NCI-H1105 treated with DMSO at 0.1 percent for 48 hours (cell line): ENCODE measurements at regions not wholly inside any gene's neighbourhood (a gene's known extent, or its start where the extent isn't known, plus 50 kb on each side); places are given as distances from the start of the nearest gene placed in this dataset.
"Not testable (repeated sequence)": the region's sequence is repeated elsewhere in the genome, so short reads cannot be mapped to it uniquely, and the experiment has no call there.

ENCODE experiments used
- DNase-seq: peaks from one replicate; lab custom pipeline; 2025; lab: John Stamatoyannopoulos, UW

GRCh38 chr2:131639001-131639620 lies 111.4 kb downstream of the CCDC74A start:
- not testable (repeated sequence) for DNase-seq

DNA sequence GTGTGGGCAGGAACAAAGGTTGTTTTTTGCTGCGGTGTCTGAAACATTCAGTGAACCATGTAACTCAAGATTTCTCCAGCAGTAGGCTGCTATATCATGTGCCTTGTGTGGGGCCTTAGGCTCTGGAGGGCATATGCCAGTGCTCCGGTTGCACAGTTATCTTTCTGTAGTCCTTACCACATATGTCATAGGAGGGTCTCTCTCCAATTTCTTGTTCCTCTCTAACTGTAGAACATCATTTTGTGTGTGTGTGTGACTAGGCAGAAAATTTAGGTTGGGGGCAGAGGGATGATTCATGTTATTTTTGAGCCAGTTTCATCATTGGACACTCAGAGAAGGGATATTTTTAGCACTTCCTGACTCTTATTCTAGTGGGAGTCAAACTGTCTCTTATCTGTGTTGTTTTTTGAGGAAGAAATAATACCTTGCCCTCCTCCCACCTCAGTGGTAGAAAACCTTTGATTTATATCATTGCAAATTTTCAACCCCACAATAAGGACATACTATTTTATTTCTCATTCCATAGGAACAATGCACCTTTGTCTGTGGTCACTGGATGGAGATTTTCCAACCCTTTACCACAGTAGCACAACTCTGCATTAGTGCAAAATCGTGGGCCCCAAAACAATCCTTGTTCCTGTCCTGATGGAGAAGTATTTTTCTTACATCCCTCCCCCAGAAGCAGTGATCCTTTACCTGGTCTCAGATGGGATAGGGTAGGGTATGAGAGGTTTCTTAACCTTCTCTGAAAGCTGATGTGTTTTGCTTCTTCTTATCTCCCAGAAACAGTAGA lies 113.9 kb downstream of the CCDC74A start:
- no peak for DNase-seq

- DNase-seq = not testable (repeated sequence)
Measured at GRCh38 chr2:131643180-131643579, 115.5 kb downstream of the CCDC74A start.

DNA sequence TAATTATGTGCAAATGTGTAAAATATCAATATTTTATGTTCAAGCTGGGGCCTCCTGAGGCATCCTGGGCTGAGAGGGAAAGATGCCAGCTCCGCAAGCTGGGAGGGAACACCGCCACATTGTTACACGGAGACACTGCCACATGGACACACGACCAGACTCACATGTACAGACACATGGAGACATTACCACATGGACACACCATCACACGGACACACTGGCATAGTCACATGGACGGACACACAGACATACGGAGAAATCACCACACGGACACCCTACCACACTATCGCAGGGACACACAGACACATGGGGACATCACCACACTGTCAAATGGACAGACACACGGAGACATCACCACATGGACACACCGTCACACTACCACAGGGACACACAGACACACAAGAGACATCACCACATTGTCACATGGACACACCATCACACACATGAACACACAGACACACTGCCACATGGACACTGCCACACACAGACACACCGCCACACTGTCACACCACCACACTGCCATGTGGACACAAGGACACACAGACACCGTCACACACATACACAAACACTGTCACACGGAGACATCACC lies 117.6 kb downstream of the CCDC74A start:
- DNase-seq = no peak

- not testable (repeated sequence) for DNase-seq
Measured at GRCh38 chr2:131646220-131646619, 118.5 kb downstream of the CCDC74A start.

- no peak for DNase-seq
Measured at GRCh38 chr2:131646669-131647297, 119.1 kb downstream of the CCDC74A start.

- not testable (repeated sequence) for DNase-seq
Measured at GRCh38 chr2:131648565-131648964, 120.9 kb downstream of the CCDC74A start.

GRCh38 chr2:131652246-131652645 lies 124.6 kb downstream of the CCDC74A start:
- DNase-seq = not testable (repeated sequence)

GRCh38 chr2:131654107-131654506 lies 126.4 kb downstream of the CCDC74A start:
- DNase-seq = not testable (repeated sequence)

DNA sequence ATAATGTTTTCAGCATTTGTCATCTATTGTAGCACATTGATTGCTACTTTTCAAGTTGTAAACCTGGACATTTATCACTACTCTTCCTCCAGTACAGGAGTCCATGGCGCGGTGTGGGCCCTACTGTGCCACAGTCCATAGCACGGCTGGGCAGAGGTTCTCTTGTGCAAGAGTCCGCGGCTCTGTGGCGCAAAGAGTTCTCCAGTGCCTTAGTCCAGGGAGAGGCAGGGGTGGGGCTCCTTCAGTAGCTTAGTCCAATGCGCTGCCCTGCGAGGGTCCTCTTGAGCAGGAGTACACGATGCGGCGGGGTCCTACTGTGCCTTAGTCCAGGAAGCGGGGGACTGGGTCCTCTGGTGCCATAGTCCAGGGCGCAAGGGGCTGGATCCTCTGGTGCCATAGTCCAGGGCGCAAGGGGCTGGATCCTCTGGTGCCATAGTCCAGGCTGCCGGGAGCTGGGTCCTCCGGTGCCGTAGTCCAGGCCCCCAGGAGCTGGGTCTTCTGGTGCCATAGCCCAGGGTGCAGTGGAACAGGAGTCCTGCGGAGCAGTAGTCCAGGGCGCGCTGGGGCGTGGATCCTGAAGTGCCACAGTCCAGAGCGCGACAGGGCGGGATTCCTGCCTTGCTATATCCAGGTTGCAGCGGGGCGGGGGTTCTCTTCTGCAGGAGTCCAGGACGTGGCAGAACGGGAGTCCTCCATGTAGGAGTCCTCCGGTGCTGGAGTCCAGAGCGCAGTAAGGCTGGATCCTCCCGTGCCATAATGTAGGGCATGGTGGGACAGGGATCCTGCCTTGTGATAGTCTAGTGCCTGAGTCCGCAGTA lies 129.3 kb downstream of the CCDC74A start:
- DNase-seq = no peak

DNA sequence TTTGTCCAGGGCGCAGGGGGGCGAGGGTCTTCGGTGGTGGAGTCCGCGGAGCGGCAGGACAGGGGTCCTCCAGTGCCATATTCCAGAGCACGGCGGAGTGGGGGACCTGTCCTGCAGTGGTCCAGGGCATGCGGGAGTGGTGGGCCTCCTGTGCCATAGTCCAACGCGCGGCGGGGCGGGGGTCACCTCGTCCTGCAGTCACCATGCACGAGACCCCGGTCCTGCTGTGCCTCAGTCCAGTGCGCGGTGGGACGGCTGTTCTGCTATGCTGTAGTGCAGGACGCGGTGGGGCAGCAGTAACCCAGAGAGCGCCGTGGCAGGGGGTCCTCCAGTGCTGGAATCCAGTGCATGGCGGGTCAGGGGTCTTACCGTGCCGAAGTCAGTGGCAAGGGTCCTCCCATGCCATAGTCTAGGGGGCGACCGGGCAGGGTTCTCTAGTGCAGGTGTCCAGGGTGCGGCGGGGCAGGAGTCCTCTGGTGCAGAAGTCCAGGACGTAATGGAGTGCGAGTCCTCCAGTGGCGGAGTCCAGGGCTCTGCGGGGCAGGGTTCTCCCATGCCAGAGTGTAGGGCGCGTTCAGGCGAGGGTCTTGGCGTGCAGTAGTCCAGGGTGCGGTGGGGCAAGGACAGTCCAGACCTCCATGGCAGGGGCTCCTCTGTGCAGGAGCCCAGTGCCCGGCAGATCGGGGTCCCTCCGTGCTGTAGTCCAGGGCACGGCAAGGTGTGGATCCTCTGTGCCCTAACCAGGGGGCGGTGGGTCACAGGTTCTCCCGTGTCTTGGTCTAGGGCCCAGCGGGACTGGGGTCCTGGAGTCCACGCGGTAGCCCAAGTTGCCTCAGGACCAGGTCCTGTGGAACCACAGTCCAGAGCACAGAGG lies 130.4 kb downstream of the CCDC74A start:
- DNase-seq = no peak

- DNase-seq = no peak
Measured at GRCh38 chr2:131658769-131659131, 131.1 kb downstream of the CCDC74A start.

DNA sequence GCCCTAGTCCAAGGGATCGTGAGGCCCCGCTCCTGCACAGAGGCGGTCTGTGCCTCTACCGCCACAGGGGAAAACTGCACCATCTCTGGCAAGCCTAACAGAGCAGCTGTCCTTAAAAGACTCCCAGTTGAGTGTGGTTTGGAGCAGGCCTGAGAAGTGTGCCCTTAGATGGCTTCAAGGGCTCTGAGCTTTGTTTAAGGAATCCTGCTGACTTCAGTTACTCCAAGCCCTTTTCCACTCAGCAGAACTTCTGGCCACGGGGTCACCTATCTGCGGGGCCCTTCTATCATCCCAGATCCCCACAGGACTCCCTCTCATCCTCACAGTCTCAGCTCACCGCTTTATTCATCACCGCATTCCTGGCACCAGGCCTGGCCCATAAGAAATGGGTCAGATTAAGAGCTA lies 131.5 kb downstream of the CCDC74A start:
- DNase-seq = no peak

DNA sequence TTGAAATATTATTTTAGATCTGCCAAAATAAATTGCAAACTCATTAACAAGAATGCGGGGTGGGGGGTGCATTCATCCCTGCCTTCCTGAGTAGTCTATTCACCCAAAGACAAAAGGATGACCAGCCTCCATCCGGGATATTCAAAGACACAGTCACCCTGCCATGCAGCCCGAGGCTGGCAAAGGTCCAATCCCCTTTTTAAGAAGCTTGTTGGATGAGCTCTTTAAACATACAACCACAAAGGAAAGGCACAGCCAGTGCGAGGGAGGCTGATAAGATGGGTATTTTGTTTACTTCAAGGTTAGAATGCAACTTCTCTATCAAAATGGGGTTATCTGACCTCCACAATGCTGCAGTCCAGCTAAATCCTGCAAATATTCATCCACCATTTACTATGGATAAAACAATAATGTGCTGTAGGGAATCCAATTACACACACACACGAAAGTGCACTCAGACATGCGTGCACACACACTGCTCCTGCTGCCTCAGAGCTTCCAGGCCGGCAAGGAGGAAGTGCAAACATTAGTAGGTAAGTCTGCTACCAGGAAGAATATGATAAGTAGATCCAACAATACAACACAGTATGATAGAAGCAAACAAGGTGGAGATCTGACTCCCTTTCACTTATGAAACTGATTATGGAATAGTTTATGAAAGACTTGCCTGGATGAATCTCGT lies 133.6 kb downstream of the CCDC74A start:
- not testable (repeated sequence) for DNase-seq

DNA sequence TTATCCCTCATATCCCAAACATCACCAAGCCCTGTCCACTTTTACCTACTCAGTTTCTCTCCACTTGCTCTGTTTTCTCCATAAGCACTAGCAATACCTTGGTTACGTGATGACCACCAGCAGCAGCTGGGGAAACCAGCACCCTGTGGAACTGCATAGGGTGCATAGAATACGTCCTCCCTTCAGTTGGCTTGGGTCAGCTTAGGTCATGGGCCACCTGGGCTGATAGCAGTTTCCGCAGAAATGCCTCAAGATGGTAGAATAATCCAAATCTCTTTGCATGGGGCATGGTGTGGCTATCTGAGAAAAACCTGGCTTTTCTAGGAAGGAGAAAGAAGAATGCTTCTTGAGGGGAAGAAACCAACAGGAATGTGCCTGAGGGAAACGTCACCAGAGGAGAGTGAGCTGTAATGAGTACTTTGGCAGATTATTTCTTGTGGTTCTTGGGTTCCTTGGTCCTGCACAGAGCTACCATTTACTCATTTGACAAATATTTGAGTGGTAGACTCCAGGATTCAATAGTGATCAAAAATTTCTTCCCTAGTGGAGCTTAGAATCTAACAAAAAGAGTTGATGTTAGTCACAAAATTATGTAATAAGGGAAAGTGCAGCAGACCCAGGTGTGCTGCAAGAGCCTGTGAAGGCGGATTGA lies 134.3 kb downstream of the CCDC74A start:
- DNase-seq = not testable (repeated sequence)

DNA sequence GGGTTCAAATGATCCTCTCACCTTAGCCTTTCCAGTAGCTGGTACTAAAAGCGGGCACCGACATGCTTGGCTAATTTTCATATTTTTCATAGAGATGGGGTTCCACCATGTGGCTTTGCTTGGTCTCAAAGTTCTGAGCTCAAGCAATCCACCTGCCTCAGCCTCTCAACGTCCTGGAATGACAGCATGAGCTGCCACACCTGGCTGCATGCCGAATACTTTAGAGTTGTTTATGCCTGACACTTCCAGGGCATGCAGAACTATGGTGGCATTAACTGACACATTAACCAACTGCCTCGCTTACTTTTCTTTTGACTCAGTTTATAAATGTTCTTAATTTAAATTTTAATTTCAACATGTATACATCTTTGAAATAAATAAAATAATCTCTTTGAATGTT lies 135.8 kb downstream of the CCDC74A start:
- DNase-seq = not testable (repeated sequence)

GRCh38 chr2:131665716-131666115 lies 138.0 kb downstream of the CCDC74A start:
- not testable (repeated sequence) for DNase-seq

GRCh38 chr2:131668794-131669540 lies 141.3 kb downstream of the CCDC74A start:
- DNase-seq = not testable (repeated sequence)
